C4-2B (cell line): ENCODE measurements at regions not wholly inside any gene's neighbourhood (a gene's known extent, or its start where the extent isn't known, plus 50 kb on each side); places are given as distances from the start of the nearest gene placed in this dataset.

Experiments
- ZFX ChIP-seq: fragments of 450-650 bp; IDR thresholded peaks from 2 replicates; pipeline ENCODE4 v1.6.1; 2017
- TF ChIP-seq, protein P1 (sequence below): fragments of 450-650 bp; conservative IDR thresholded peaks from 2 replicates; pipeline ENCODE4 v1.5.1; 2017; ENCODE audit warnings: mild to moderate bottlenecking

- TF ChIP-seq, protein P1, sequence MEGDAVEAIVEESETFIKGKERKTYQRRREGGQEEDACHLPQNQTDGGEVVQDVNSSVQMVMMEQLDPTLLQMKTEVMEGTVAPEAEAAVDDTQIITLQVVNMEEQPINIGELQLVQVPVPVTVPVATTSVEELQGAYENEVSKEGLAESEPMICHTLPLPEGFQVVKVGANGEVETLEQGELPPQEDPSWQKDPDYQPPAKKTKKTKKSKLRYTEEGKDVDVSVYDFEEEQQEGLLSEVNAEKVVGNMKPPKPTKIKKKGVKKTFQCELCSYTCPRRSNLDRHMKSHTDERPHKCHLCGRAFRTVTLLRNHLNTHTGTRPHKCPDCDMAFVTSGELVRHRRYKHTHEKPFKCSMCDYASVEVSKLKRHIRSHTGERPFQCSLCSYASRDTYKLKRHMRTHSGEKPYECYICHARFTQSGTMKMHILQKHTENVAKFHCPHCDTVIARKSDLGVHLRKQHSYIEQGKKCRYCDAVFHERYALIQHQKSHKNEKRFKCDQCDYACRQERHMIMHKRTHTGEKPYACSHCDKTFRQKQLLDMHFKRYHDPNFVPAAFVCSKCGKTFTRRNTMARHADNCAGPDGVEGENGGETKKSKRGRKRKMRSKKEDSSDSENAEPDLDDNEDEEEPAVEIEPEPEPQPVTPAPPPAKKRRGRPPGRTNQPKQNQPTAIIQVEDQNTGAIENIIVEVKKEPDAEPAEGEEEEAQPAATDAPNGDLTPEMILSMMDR = no peak
- no peak for TF ChIP-seq ZFX
These were observed 248.0 kb downstream of the S1PR1 start for GRCh38 chr1:101484689-101485338.
